Mesothelial cell of epicardium (in vitro differentiated cells): ENCODE measurements at regions not wholly inside any gene's neighbourhood (a gene's known extent, or its start where the extent isn't known, plus 50 kb on each side); places are given as distances from the start of the nearest gene placed in this dataset.
A peak's percentile ranks its signal among the peaks of the same experiment; 100 is the strongest.
"Not testable (repeated sequence)": the region's sequence is repeated elsewhere in the genome, so short reads cannot be mapped to it uniquely, and the experiment has no call there.

ENCODE experiments used
- DNase-seq, 2 experiments: peaks; one replicate each; pipeline ENCODE4 v3.0.0; 2021; ENCODE audit warnings: low spot score in 2 of 2; ENCODE audit not compliant: unreplicated experiment in 2 of 2
- H3K27ac Mint-ChIP-seq: 2 replicates; pipeline ENCODE4 v1.8.0; 2021; ENCODE audit warnings: mixed read lengths
- H3K27me3 Mint-ChIP-seq: 2 replicates; pipeline ENCODE4 v1.8.0; 2021; ENCODE audit warnings: low read depth, mixed read lengths
- H3K36me3 Mint-ChIP-seq: 2 replicates; pipeline ENCODE4 v1.8.0; 2021; ENCODE audit warnings: mixed read lengths
- H3K4me1 Mint-ChIP-seq: 2 replicates; pipeline ENCODE4 v1.8.0; 2021; ENCODE audit warnings: mixed read lengths
- H3K4me3 Mint-ChIP-seq: 2 replicates; pipeline ENCODE4 v1.8.0; 2021; ENCODE audit warnings: mild to moderate bottlenecking, moderate library complexity, mixed read lengths
- H3K9me3 Mint-ChIP-seq: 2 replicates; pipeline ENCODE4 v1.8.0; 2021; ENCODE audit warnings: mixed read lengths
- TF ChIP-seq, protein P1 (sequence below): fragments of 200-600 bp; sonication (generic); IDR thresholded peaks from one replicate; pipeline ENCODE4 v1.5.0; 2021; ENCODE audit warnings: antibody characterized with exemption; ENCODE audit not compliant: unreplicated experiment

DNA sequence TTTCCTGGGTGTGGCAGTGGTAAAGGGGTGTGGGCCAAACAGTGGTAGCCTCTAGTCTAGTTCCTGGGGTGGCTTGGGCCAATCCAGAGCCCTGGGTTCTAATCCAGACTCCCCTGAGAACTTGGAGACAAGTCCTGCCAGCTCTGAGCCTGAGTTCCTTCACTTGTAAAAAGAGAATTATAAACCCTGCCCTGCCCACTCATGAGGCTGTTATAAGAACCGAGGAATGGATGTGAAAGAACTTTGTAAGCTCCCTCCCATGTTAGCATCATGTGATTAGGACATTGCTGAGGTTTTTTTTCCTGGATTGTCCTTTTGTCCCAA is 131.0 kb downstream of the RRAGC start:
- DNase-seq, result no peak
- TF ChIP-seq, protein P1, sequence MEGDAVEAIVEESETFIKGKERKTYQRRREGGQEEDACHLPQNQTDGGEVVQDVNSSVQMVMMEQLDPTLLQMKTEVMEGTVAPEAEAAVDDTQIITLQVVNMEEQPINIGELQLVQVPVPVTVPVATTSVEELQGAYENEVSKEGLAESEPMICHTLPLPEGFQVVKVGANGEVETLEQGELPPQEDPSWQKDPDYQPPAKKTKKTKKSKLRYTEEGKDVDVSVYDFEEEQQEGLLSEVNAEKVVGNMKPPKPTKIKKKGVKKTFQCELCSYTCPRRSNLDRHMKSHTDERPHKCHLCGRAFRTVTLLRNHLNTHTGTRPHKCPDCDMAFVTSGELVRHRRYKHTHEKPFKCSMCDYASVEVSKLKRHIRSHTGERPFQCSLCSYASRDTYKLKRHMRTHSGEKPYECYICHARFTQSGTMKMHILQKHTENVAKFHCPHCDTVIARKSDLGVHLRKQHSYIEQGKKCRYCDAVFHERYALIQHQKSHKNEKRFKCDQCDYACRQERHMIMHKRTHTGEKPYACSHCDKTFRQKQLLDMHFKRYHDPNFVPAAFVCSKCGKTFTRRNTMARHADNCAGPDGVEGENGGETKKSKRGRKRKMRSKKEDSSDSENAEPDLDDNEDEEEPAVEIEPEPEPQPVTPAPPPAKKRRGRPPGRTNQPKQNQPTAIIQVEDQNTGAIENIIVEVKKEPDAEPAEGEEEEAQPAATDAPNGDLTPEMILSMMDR, result no peak
- Mint-ChIP-seq H3K4me1 (peaks cover 21% of the 10 kb centered on the region), H3K4me3 (no peak overlapping the region), H3K27ac (no peak overlapping the region), H3K36me3 (no peaks in the 10 kb centered on the region), H3K9me3 (no peaks in the 10 kb centered on the region), H3K27me3 (peaks cover 100% of the 10 kb centered on the region)

DNA sequence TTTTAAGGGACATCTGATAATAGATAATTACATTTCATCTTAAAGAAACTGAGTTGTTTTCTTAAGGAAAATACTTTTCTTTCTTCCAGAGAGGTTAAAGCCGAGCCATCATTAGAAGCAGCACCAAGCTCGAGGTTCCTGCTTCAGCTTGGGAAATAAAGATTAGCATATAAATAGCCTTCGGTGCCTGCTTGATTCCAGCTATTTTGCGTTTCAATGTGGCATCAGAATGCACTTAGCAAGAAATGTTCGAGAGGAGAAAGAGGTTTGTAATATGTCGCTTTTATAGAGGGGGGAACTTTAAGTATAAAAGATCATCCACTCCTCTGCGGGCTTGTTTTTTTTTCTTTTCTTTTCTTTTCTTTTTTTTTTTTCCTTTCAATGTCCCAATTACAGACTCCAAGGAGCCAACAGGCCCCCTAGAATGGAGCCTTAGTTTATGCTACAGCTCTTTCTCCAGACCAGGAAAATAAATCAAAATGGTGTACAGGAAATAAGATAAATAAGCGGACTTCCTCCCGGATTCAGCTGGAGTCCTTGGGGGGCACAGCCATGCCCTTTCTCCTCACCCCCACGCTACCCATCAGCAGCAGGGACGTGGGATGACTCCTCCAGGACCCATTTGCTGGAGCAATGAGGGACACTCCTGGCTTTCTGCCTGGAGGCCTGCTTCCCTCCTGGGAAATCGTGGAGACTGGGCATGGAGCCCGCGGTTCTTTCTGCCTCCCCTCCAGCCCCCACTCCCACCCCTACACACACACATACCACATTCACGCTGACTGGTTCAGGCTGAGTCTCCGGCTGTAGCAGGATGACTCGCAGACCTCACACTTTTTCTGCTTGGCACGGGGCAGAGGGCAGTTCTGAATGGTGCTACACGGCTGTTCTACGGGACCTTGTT is 131.6 kb downstream of the RRAGC start:
- H3K36me3 Mint-ChIP-seq, result no peaks in the 10 kb centered on the region
- H3K4me1 Mint-ChIP-seq, result peaks cover 21% of the 10 kb centered on the region
- H3K4me3 Mint-ChIP-seq, result no peak overlapping the region
- H3K27ac Mint-ChIP-seq, result peak overlapping the region; percentile 47
- TF ChIP-seq, protein P1, result no peak
- peak in 1 of 2 experiments; percentile 59 for DNase-seq
- H3K27me3 Mint-ChIP-seq, result peaks cover 100% of the 10 kb centered on the region
- no peaks in the 10 kb centered on the region for H3K9me3 Mint-ChIP-seq

DNA sequence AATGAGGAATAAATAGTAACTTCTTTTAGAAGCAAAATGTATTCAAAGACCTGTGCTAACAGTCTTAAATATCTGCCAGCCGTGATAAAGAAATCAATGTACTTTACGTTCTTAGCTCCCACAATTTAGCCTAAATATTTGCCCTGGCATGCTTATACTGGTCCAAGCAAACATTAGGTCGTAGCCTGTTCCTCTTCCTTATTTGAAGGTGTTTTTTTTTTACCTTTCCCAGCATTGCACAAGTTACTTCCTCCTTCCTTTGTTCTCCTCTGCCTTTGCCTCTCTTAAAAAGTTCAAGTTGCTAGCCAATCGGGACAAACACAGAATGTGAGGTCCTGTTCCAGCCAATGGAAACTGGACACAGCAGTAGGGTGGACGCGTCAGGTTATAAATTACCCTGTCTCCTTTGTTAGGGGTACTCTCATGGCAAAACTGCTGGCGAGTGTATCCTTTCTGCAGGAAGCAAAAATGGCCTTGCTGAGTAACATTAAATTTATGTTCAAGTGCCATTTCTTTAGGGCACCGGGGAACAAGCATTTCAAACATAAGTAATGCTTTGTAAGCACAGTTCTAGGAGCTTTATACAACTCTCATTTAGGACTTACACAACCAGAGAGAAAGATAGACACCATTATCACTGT is 134.1 kb downstream of the RRAGC start:
- H3K36me3 Mint-ChIP-seq, H3K9me3 Mint-ChIP-seq, H3K27ac Mint-ChIP-seq, H3K4me3 Mint-ChIP-seq, DNase-seq: not testable (repeated sequence)
- Mint-ChIP-seq H3K4me1 (peaks cover 21% of the 10 kb centered on the region), H3K27me3 (peaks cover 100% of the 10 kb centered on the region)

DNA sequence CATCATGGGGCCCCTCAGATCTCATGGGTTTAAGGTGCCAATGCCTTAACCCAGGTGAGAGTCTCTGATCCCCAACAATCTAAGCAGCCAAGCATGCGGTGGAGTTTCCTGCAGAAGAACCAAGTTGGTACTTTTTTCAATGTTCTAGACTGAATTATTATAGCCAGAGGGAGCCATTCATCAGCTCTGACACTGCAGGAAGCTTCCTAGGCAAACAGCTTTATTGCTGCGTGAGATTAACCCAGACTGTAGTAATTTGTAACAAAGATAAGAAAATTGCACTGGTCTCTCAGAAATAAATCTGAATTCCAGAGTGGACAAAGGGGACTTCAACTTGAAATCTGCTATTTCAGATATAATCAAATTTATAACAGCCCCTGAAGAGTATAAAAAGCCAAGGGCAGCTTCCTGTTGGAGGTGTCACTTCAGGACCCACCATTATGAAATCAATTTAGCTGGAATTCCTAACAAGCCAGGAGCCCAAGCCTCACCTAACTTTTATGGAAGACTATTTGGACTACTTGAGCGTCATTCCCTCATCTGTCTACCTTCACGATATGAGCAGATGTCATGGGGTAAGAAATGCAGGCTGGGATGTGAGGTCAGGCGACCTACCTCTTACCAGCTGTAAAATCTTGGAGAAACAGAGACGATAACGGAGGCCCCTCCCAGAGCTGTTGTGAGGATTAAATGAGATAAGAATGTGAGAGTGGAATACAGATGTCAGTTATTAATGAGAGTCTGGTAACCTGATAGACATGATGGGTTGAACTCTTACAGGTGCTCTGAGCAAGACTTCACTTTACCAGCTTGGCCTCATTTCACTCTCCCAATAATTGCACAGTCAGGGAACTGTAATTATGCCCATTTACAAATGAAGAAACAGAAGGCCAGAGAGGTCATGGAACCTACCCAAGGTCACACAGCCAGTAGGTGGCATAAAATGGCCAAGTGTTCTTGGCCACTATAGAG is 135.1 kb downstream of the RRAGC start:
- TF ChIP-seq, protein P1, result no peak
- Mint-ChIP-seq H3K36me3 (no peaks in the 10 kb centered on the region), H3K4me1 (peaks cover 21% of the 10 kb centered on the region), H3K9me3 (no peaks in the 10 kb centered on the region), H3K27me3 (peaks cover 100% of the 10 kb centered on the region), H3K4me3 (no peak overlapping the region), H3K27ac (no peak overlapping the region)
- no peak for DNase-seq

DNA sequence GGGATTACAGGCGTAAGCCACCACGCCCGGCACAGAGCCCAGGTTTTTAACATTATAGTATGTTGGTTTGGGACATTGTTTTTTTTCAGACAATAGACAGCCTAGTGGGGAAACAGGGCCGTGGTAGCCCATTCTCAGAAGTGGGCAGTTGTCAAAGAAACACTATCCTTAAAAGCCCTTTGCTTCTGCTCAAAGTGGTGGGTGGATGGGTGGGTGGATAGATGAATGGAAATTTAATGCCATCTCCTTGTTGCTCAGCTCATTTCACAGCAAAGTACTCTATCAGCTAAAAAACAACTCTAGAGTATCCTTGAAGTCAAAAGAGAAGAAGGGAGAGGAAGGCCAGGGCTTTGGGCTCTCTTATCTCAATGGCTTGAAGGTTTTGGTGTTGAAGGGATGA is 137.8 kb downstream of the RRAGC start:
- TF ChIP-seq, protein P1, result no peak
- Mint-ChIP-seq H3K9me3 (peaks cover under 1% of the 10 kb centered on the region), H3K36me3 (no peaks in the 10 kb centered on the region), H3K4me1 (peaks cover 13% of the 10 kb centered on the region), H3K4me3 (no peak overlapping the region), H3K27me3 (peaks cover 99% of the 10 kb centered on the region), H3K27ac (no peak overlapping the region)
- DNase-seq, result no peak
